ENCODE measurements at regions not wholly inside any gene's neighbourhood (a gene's known extent, or its start where the extent isn't known, plus 50 kb on each side); places are given as distances from the start of the nearest gene placed in this dataset.

GRCh38 chr1:234885601-234886000, 243.0 kb downstream of the TOMM20 start:
- intact Hi-C loops (cut with DNase I; ENCODE audit: low total_unique reads): no loop called here
- no peak overlapping the region for H3K4me3 ChIP-seq (ENCODE audit: low read depth, poor library complexity, severe bottlenecking)
- TF ChIP-seq POLR2A (IDR thresholded peaks at IDR 0.05): no peak
- TF ChIP-seq, protein P1, sequence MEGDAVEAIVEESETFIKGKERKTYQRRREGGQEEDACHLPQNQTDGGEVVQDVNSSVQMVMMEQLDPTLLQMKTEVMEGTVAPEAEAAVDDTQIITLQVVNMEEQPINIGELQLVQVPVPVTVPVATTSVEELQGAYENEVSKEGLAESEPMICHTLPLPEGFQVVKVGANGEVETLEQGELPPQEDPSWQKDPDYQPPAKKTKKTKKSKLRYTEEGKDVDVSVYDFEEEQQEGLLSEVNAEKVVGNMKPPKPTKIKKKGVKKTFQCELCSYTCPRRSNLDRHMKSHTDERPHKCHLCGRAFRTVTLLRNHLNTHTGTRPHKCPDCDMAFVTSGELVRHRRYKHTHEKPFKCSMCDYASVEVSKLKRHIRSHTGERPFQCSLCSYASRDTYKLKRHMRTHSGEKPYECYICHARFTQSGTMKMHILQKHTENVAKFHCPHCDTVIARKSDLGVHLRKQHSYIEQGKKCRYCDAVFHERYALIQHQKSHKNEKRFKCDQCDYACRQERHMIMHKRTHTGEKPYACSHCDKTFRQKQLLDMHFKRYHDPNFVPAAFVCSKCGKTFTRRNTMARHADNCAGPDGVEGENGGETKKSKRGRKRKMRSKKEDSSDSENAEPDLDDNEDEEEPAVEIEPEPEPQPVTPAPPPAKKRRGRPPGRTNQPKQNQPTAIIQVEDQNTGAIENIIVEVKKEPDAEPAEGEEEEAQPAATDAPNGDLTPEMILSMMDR (IDR thresholded peaks at IDR 0.05): no peak
- WGBS, 2 donors: 58% methylated on average over 6 to 8 of the region's 8 CpGs
- DNase-seq (ENCODE audit: low spot score in 2 of 2): no peak

DNA sequence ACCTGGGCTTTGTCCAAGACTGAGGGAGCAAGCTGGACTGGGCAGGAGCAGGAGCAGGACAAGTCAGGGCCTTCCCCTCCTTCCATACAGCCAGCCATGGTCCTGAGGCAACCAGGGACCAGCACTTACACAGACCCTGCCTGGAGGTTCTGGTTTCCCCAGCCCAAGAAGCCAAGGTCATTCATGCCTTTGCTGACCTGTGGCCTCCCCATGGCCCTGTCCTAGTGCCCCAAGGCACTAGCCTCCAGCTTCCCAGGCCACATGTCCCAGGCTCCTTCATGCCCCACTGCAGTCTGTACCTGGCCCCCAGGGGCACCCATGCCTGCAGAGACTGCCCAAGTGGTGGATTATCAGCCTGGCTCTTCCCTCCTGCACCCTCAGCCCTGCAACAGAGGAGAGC, 243.9 kb downstream of the TOMM20 start:
- no peak overlapping the region for H3K4me3 ChIP-seq (ENCODE audit: low read depth, poor library complexity, severe bottlenecking)
- intact Hi-C loops (cut with DNase I; ENCODE audit: low total_unique reads): no loop called here
- TF ChIP-seq, protein P1 (IDR thresholded peaks at IDR 0.05): no peak
- no peak for TF ChIP-seq POLR2A (IDR thresholded peaks at IDR 0.05)
- no peak for DNase-seq (ENCODE audit: low spot score in 2 of 2)

- intact Hi-C loops (cut with DNase I; ENCODE audit: low total_unique reads): no loop called here
- H3K4me3 ChIP-seq (ENCODE audit: low read depth, poor library complexity, severe bottlenecking): no peak overlapping the region
- WGBS, 2 donors: 95 to 98% methylated on average over 6 of the region's 6 CpGs
- no peak for TF ChIP-seq POLR2A (IDR thresholded peaks at IDR 0.05)
- TF ChIP-seq, protein P1 (IDR thresholded peaks at IDR 0.05): no peak
- peak in 1 of 2 donors; percentile 61 for DNase-seq (ENCODE audit: low spot score in 2 of 2)
These were observed 244.6 kb downstream of the TOMM20 start for GRCh38 chr1:234884006-234884405.

DNA sequence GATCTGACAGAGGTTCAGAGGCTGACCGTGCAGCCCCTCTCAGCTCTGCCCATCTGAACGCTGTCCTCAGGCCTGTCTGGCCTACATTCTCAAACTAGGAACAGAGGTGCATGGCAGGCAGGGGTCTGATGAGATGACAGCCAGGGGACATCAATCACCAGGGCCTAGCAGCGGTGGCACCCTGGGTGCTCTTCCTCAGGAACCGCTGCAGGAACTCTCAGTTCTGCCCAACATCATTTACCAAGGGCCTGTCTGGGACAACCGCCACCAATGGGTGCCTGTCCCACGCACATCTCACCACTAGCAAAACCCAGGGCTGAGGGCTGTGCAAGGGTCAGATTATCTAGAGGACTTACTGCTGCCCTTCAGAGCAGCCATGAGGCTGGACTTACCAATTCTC, 245.7 kb downstream of the TOMM20 start:
- WGBS, 2 donors: 95 to 100% methylated on average over 6 of the region's 6 CpGs
- peak in 1 of 2 donors; percentile 68 for DNase-seq (ENCODE audit: low spot score in 2 of 2)
- TF ChIP-seq, protein P1 (IDR thresholded peaks at IDR 0.05): no peak
- TF ChIP-seq POLR2A (IDR thresholded peaks at IDR 0.05): no peak
- intact Hi-C loops (cut with DNase I; ENCODE audit: low total_unique reads): no loop called here
- H3K4me3 ChIP-seq (ENCODE audit: low read depth, poor library complexity, severe bottlenecking): no peak overlapping the region

DNA sequence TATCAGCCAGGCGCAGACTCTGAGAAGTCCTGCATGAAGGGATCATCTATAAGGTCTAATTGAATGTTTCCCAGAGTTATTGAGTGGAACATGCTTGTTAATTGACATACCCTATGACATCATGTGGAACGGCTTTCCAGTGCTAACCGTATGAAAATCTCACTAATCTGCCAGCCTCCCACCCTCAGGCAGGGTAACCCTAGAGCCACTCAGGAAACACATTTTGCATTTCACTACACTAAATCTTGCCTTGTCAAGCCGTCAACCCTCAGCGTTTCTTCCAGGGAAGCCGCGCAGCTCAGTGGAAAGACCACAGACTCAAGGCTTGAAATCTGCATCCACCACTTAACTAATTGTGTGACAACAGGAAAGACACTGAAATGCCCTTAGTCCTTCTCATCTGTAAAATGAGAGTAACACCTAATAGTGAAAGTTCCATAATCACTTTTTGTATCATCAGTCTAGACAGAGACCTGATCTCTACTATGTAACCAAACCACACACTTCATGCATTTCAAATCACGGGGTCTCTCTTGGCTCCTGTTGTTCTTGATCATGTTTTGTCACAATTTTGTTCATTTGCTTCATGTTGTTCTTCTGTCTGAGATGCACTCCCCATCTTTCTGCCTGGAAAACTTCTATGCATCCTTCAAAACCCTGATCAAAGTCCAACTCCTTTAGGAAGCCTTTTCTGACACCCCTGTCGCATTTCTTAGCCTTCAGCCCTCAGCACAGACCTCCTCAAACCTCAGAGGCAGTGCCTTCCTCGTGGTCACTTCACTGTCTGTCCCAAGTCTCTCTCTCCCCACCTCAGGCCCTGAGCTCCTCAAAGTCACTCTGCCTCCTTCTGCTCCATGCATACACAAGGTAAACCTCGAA, 246.5 kb downstream of the TOMM20 start:
- WGBS, 2 donors: 76 to 80% methylated on average over 11 of the region's 11 CpGs
- intact Hi-C loops (cut with DNase I; ENCODE audit: low total_unique reads): no loop called here
- TF ChIP-seq POLR2A (IDR thresholded peaks at IDR 0.05): no peak
- TF ChIP-seq, protein P1 (IDR thresholded peaks at IDR 0.05): no peak
- no peak overlapping the region for H3K4me3 ChIP-seq (ENCODE audit: low read depth, poor library complexity, severe bottlenecking)
- DNase-seq (ENCODE audit: low spot score in 2 of 2): peak in 1 of 2 donors; percentile 6
